ENCODE measurements at regions not wholly inside any gene's neighbourhood (a gene's known extent, or its start where the extent isn't known, plus 50 kb on each side); places are given as distances from the start of the nearest gene placed in this dataset.

Small RNAs in the stretch of these regions (small RNA-seq; reads per million reads assigned to genes)
- 0 reads per million in 6 experiments for gene RN7SL28P

Data from A549 (cell line).